A549 (cell line): ENCODE measurements at regions not wholly inside any gene's neighbourhood (a gene's known extent, or its start where the extent isn't known, plus 50 kb on each side); places are given as distances from the start of the nearest gene placed in this dataset.

Experiments used
- CBX8 ChIP-seq: fragments of 200-600 bp; sonication (generic); IDR thresholded peaks from 2 replicates; pipeline ENCODE4 v1.6.1; 2016
- CHD2 ChIP-seq: fragments of 150-350 bp; IDR thresholded peaks from 2 replicates; pipeline ENCODE4 v1.6.1; 2014; ENCODE audit warnings: low read length; ENCODE audit not compliant: partially characterized antibody
- GATA3 ChIP-seq: IDR thresholded peaks from 2 replicates; pipeline ENCODE4 v1.6.1; 2012; ENCODE audit warnings: borderline replicate concordance
- JUNB ChIP-seq: fragments of >200 bp; sonication (Bioruptor Twin); formaldehyde crosslinking; IDR thresholded peaks from 2 replicates; pipeline ENCODE4 v1.6.1; 2016
- MAZ ChIP-seq: fragments of 150-350 bp; IDR thresholded peaks from 2 replicates; pipeline ENCODE4 v1.6.1; 2014; ENCODE audit warnings: antibody characterized with exemption, low read depth, low read length, borderline replicate concordance
- PHF8 ChIP-seq: fragments of 200-600 bp; sonication (generic); IDR thresholded peaks from 2 replicates; pipeline ENCODE4 v1.6.1; 2016; ENCODE audit warnings: low read depth, mild to moderate bottlenecking, antibody characterized with exemption, moderate library complexity, borderline replicate concordance
- POLR2A ChIP-seq: IDR thresholded peaks from 2 replicates; pipeline ENCODE4 v1.6.1; 2012; ENCODE audit warnings: mild to moderate bottlenecking, low read length
- REST ChIP-seq: fragments of 200-600 bp; sonication (generic); IDR thresholded peaks from 2 replicates; pipeline ENCODE4 v1.6.1; 2016; ENCODE audit warnings: antibody characterized with exemption, mild to moderate bottlenecking, moderate library complexity
- RNF2 ChIP-seq: fragments of 200-600 bp; sonication (generic); IDR thresholded peaks from 2 replicates; pipeline ENCODE4 v1.6.1; 2016; ENCODE audit warnings: low read depth, mild to moderate bottlenecking, antibody characterized with exemption, moderate library complexity, borderline replicate concordance
- ZFP36 ChIP-seq: fragments of 450-650 bp; IDR thresholded peaks from 2 replicates; pipeline ENCODE4 v1.6.1; 2014; ENCODE audit warnings: borderline replicate concordance; ENCODE audit not compliant: partially characterized antibody
- TF ChIP-seq, protein P1 (sequence below): fragments of >200 bp; sonication (Bioruptor Twin); formaldehyde crosslinking; IDR thresholded peaks from 3 replicates; pipeline ENCODE4 v1.5.1; 2016
- TF ChIP-seq, protein P2 (sequence below): fragments of 450-650 bp; IDR thresholded peaks from 2 replicates; pipeline ENCODE4 v1.6.1; 2014; ENCODE audit warnings: antibody characterized with exemption
- TF ChIP-seq, protein P3 (sequence below): fragments of 250-450 bp; sonication (Bioruptor Pico); IDR thresholded peaks from 2 replicates; pipeline ENCODE4 v1.5.0; 2021; ENCODE audit warnings: mild to moderate bottlenecking, moderate library complexity, borderline replicate concordance

GRCh38 chr14:98444077-98444476, 827.9 kb downstream of the BCL11B start:
- TF ChIP-seq, protein P1, sequence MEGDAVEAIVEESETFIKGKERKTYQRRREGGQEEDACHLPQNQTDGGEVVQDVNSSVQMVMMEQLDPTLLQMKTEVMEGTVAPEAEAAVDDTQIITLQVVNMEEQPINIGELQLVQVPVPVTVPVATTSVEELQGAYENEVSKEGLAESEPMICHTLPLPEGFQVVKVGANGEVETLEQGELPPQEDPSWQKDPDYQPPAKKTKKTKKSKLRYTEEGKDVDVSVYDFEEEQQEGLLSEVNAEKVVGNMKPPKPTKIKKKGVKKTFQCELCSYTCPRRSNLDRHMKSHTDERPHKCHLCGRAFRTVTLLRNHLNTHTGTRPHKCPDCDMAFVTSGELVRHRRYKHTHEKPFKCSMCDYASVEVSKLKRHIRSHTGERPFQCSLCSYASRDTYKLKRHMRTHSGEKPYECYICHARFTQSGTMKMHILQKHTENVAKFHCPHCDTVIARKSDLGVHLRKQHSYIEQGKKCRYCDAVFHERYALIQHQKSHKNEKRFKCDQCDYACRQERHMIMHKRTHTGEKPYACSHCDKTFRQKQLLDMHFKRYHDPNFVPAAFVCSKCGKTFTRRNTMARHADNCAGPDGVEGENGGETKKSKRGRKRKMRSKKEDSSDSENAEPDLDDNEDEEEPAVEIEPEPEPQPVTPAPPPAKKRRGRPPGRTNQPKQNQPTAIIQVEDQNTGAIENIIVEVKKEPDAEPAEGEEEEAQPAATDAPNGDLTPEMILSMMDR, result no peak
- TF ChIP-seq, protein P2, sequence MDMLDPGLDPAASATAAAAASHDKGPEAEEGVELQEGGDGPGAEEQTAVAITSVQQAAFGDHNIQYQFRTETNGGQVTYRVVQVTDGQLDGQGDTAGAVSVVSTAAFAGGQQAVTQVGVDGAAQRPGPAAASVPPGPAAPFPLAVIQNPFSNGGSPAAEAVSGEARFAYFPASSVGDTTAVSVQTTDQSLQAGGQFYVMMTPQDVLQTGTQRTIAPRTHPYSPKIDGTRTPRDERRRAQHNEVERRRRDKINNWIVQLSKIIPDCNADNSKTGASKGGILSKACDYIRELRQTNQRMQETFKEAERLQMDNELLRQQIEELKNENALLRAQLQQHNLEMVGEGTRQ, result no peak
- no peak for TF ChIP-seq POLR2A
- no peak for TF ChIP-seq RNF2
- no peak for TF ChIP-seq GATA3
- TF ChIP-seq JUNB, result no peak
- TF ChIP-seq MAZ, result no peak
- no peak for TF ChIP-seq CBX8
- TF ChIP-seq ZFP36, result no peak
- TF ChIP-seq, protein P3, sequence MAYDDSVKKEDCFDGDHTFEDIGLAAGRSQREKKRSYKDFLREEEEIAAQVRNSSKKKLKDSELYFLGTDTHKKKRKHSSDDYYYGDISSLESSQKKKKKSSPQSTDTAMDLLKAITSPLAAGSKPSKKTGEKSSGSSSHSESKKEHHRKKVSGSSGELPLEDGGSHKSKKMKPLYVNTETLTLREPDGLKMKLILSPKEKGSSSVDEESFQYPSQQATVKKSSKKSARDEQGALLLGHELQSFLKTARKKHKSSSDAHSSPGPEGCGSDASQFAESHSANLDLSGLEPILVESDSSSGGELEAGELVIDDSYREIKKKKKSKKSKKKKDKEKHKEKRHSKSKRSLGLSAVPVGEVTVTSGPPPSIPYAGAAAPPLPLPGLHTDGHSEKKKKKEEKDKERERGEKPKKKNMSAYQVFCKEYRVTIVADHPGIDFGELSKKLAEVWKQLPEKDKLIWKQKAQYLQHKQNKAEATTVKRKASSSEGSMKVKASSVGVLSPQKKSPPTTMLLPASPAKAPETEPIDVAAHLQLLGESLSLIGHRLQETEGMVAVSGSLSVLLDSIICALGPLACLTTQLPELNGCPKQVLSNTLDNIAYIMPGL (CRISPR knock-in tag), result no peak
- no peak for TF ChIP-seq PHF8
- no peak for TF ChIP-seq REST
- TF ChIP-seq CHD2, result no peak
